Fibroblast of lung (primary cell): ENCODE measurements at regions not wholly inside any gene's neighbourhood (a gene's known extent, or its start where the extent isn't known, plus 50 kb on each side); places are given as distances from the start of the nearest gene placed in this dataset.

Experiments used
- CTCF ChIP-seq, 2 donors: IDR thresholded peaks in 1 of 2; conservative IDR thresholded peaks in 1 of 2; 1 replicate in 1 of 2; 2 replicates in 1 of 2; pipeline ENCODE4 v1.5.1; 2011 to 2012; ENCODE audit warnings: low read length in 2 of 2, control low read depth in 1 of 2, inconsistent platforms in 1 of 2, low read depth in 1 of 2, mild to moderate bottlenecking in 1 of 2
- EZH2 ChIP-seq: IDR thresholded peaks from 2 replicates; pipeline ENCODE4 v1.5.1; 2012; ENCODE audit warnings: low read length, control low read depth, mild to moderate bottlenecking; ENCODE audit errors: missing control alignments

- TF ChIP-seq CTCF (conservative IDR thresholded peaks at IDR 0.05 in 1 of 2, IDR thresholded peaks at IDR 0.05 in 1 of 2; ENCODE audit: low read depth in 1 of 2, low read length in 2 of 2) (no peak), EZH2 (no peak)
These were observed 230.3 kb upstream of the TYRP1 start for GRCh38 chr9:12462861-12463260.
